ENCODE measurements at regions not wholly inside any gene's neighbourhood (a gene's known extent, or its start where the extent isn't known, plus 50 kb on each side); places are given as distances from the start of the nearest gene placed in this dataset.

DNA sequence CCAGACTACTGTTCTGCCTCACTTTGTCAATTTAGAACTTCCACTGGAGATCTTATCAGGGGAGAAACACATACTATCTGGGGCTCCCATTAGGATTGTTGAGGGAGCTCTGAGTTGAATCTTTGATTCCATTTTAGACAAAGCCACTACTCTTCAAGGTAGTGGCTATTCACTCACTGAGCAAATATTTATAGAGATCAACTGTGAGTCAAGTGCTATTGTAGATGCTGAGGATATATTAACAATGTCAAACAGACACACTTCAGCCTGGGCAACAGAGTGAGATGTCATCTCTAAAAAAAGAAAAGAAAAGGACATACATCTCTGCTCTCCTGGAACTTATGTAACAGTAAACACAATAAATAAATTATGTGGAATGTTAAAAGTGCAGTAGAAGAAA lies 315.3 kb downstream of the PTEN start:
- no peak for DNase-seq

DNA sequence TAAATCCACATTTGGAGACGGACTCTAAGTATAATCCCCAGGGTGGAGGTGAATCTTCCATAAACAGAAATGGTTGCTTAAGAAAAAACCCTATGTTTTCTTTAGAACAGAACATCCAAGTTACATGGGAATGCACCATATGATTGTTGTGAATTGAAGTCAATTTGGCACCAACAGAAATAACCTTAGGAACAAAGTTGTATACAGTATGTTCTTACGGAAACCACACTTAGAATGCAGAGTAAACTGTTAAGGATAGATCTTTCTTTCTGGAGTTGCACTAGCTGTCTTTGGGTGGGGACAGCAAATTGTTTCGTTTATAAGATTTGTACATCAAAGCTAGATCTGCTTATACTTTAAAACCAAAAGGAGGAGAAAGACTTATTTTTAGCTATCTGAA lies 316.4 kb downstream of the PTEN start:
- DNase-seq = no peak

DNA sequence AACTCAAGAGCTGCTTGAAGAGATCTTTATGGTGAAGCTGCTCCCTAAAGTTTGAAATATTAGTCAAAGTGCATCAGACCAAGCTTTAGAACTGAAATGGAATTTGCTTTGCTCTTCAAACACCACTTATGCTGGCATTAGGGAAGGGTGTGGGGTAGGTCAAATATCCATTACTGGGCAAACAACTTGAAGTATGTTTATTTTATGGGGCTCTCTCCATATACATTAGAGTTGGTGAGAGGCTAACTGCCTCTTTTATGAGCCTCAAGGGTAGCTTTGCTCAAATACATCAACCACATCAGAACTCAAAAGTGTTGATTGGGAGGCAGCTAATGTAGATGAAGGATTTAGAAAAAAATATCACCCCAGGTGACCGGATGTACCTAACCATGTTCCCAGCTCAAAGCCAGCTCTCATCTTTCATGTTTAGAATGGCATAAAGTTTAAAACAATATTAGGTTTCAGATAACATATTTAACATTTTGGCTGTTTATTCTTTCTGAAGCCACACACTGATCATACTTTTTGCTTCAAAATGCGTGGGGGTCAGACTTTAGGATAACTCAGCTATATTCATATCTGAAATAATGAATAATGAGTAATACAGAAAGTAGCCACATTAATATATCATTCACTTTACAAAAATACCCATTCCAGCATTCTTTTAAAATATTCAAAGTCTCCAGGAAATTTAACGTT lies 318.6 kb downstream of the PTEN start:
- DNase-seq = no peak

DNA sequence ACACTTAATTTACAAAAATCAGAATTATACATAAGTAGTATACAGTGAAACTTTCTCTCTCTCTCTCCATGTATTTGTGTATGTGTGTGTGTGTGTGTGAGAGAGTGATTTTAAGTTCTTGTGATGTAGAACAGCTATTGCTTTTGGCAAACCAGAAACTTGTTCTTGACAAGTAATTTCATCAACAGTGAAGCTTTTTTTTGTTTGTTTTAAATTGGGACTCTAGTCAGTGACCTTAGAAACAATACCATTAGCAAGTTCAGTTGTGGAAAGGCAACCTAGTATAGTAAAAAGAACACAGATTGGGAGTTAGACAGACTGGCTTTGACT lies 319.1 kb downstream of the PTEN start:
- no peak for DNase-seq

DNA sequence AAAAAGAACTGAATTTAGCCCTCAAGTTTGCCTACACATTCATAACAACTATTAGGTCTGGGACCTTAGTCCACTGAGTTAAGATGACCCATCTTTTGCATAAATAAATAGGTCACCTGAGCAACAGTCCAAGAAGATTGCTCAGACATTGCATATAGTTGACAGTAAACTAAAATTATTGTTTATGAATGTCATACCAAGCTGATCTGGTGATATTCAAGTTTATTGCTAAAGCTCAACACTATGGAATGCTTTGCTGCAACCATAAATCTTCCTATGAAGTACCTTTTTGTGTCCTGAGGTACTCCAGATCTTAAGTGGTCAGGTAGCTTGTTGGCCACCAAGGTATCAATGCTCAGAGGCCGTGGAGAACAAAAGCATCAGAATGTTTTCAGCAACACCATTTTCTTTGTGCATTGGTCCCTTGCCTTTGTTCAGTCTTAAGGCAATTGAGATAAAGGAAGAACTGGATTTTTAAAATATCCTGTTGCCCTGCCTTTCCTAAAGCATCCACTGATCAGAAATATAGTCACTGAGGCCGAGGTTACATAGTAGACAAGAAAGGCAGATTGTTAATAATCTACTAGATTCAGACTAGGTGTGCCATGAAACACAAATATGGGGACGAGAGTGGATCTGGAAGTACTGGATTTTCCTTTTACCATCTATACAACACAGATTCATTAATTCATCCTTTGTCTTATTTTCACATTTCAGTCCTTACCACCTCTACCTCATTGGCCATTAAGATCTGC lies 321.3 kb downstream of the PTEN start:
- DNase-seq = no peak

DNA sequence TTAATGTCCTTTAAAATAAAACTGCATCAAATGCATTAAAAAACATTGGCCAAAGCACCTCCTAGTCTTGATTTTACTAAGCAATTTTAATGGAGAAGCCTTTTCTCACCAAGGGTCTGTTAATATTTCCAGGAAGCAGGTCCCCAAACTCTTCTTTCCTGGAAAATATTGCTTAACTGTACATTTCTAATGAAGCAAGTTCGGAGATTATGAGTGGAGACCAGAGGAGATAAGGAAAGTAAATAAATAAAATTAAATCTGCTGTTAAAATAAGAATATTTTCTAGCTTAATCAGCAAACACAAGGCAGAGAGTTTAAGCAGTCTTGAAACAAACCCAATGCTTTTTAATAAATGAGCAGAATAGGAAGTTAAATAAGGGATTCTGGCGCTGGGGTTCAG lies 322.4 kb downstream of the PTEN start:
- DNase-seq = no peak

DNA sequence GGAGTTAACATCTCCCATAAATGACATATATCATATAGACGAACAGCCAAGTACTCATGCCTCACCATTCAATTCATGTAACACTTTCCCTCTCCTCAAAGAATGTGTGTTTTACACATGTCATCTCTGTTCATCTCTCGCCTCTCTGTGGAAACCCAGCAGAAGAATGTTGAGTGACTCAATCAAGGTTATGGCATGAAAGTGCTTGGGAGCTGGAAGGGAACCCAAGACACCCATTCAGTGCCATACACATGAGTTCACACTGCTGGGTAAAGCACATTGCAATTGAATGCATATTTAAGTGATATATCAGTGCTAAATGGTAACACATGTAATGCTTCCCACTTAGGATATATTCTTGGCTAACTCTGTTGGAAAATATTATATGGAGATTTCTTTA lies 322.9 kb downstream of the PTEN start:
- DNase-seq = no peak

DNA sequence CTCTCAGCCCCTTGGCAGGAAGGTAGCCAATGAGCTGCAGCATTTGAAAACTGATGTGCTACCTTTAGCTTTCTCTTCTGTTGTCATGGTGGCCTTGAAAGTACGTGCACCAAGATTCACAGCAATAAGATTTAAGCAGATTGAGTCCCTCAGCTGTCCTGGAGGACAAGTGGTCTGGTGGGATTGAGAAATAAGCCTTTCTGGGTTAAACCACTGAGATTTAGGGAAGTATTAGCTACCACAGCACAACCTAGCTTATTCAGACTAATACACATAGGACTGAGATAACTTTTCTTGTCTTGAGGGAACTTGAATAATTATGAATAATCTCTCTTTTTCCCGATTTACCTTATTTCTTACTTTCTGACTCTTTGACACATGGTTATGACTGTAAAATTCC lies 324.0 kb downstream of the PTEN start:
- DNase-seq = no peak

DNA sequence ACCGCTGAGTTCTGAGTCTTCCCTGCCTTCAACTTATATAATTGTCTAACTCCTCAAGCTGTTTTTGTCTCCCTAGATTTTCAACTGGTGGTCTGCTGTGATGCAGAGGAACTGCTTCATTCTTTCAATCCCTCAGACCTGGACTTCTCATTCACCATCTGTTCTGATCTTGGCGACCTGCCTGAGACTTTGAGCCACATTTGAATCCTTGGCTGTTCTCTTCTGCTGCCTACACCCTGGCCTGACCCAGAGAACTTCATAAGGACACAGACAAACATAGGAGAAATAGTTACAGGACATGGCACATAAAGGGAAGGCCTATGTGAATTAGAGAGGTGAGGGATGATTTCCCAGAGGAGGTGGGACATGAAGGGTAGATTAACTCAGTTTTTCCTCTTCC lies 326.7 kb downstream of the PTEN start:
- DNase-seq = no peak

DNA sequence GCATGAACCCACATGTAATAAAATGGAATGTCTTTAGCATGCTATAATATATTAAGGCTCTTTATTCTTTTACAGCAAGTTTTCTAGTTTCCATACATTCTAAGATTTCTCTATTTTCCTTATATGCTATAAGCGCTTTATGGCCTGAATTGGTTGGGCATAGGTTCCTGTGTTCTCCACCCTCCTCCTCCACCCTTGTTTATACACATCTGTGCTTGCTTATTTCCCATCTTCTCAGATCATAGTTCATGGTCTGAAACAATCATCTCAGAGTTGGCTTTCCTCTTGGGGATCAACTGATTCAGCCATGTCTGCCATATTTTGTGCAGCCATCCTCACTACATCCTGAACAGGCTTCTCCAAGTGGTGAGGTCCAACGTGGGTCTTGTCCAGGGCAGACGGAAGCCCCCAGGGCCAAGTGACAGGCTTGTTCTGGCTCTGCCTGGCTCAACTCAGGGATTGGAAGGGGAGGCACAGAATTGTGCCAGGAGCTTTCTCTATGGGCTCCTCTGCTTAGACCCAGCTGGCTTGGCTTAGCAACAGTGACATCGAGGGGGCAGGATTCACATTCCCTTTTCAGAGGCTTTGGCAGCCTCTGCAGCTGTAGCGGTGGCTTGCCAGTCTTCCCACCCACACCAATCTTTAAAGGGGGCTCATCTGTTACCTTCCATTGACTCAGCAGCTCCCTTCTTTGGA lies 327.3 kb downstream of the PTEN start:
- DNase-seq = no peak

DNA sequence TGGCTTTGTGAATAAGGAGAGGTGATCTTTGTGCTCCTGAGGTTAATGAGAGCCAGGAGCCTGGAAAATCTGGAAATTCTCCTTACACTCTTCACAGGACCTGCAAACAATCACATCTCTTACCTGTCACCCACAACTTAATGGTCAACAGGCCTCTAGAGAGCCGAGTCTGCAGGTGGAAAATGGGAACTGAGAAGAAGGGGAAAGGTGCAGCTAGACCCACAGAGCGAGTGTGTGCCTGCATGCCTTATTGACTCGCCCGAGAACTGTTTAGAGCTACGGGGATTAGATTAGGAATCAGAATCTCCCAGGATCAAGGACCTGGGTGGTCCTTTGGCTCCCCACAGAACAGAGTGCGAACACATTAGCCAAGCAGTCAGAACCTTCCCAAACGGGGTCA lies 329.6 kb downstream of the PTEN start:
- DNase-seq = no peak

DNA sequence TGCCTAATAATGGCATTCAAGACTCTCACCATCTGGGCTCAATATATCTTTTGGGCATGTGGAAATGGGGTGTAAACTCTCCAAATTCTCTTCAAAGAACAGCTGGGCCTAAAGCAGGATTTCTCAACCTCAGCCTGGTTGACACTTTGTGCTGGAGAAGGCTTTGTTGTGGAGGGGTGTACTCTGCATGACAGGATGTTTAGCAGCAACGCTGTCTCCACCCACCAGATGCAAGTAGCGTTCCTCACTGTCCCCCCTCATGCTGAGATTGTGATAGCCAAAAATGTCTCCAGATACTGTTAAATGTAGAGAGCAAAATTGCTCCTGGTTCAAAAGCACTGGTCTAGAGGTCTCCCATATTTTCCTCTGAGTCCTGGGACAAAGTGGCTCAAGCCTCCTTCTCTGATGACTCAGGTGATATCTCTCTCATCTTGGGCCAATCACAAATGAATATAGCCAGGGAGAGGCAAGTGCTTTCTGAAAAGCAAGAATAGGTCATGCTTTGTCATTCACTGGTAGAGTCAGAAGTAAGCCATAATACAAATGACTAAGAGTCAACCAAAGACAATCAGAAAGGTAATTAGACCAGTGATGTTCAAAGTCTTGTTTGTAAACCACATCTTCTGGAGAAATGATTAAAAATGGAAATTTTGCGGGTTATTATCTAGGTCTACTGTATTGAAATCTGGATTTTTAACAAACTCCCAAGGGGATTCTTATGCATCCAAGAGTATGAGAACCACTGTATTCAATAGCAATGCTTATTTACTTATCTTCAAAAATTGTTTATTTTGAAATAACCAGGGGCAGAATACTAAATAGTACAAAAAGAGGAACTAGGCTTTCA lies 330.8 kb downstream of the PTEN start:
- no peak for DNase-seq

DNA sequence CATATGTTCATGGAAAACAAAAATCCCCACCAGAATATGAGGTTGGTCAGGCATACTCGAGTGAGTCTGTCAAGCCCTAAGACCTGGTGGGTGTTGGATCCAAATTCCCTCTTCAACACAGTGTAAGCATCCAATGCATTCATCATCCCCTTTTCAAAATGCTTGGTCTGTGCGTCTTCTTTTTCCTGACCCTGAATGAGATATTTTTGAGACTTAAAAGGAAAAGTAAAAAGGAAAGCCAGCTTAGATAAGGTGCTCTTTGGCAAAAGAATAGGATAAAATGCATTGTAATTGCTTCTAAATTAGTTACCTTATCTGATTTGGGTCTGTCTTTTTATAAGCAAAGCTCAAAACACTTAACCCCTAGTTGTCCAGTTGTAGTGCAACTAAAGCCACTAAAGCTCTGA lies 331.5 kb downstream of the PTEN start:
- no peak for DNase-seq

DNA sequence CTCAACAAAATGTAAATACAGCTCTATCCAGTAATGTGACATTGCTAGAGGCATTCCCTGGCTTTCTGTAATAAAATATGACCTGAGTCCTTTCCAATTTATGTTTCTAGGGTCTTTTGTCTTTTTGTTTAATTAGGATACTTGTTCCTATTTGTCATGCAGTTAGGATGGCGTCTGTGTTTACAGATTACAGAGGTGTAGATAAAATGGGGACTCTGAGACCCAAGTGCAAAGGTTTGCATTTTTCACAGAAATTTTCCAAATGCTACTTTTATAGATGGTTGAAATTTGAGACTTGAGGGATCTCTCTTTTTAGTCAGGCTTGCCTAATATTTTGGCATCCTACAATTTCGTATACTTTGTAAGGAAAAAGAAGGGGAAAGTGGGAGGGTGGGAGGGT lies 332.4 kb downstream of the PTEN start:
- no peak for DNase-seq

DNA sequence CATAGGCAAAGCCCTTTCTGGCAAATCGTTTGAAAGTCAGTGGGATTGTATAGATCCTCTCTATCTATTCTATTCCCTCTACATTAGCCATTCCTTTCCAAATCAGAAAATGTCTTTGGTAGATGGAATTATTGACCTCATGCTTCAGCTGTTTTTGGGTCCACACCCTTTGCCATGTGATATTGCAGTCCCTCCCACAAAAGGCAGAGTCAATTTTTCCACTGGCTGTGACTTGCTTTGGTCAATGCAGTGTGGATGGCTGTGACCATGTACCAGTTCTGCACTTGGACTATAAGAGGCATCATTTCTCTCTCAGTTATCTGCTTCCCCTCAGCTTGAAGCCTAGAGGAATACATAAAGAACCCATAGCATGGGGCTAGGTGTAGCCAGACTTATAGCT lies 332.9 kb downstream of the PTEN start:
- no peak for DNase-seq

DNA sequence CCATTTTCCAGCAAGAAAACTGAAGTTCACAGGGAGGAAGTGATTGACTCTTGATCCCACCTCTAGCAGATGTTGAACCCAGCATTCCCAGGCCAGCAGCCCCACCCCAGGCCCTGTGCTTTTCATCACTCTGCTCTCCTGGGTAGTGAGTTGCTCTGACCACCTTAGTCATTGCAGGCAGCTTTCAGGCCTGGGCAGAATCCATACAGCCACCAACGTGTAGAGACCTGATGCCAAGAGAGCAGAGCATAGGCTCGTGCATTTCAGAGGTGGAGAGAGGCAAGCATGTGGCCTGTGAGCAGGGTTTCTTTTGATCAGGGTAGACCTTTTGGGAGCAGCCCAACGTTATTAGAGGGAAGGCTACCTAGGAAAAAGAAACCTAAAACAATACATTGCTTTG lies 334.6 kb downstream of the PTEN start:
- DNase-seq = no peak

DNA sequence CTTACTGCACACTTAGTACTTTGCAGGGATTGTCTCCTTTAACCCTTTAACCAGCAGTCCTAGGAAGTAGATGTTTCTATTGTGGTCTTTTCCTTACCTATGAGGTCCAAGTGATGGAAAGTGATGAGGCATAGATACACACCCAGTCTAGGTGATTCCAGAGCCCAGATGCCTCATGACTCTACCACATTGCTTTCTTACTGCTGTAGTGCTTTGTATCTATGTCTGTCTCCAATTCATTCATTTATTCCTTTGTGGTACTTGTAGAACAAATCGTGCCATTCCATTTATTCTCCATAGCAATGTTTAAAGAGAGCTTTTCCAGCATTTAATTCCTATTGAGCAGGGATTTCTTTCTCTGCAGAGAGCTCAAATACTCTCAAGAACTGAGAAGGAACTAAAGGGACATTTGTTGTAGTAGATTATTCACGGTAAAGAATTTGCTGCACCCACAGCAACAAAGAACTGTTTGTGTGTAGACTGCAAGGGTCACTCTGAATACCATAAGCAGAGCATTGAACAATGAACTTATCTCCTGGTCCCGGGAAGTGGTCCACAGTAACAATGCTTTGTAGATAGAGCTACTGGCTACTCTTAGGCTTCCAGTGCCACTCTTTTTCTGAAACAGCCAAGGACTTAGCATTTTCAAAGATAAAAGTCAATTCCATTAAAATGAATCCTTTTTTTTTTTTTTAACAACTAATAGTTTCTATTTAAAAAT lies 337.0 kb downstream of the PTEN start:
- no peak for DNase-seq

DNA sequence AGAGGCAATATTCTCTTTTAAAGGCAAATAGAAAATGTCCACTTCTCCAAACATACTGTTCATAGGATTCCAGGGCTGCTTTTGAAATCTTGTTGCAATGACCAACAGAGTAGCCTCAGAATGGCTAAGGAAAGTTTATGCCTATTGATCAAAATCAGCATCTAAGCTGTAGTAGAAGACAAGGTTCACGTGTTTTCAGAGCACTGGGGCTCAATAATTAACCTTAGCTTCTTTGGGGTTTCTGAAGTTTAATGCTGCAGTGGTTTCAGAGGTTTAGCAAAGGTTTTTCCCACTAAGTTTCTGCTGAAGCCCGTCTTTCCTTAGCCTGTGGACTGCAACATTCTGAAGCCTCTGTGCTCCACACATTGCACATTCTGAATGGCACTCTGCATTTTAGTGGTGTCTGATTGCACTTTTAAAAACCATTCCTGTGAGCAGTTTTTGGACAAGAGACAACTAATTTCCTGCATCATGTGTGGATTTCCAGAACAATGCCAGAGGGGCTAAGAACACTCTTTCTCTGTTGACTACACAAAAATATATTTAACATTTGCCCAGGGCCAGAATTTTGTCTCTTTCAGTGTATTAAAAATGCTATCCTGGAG lies 342.5 kb downstream of the PTEN start:
- DNase-seq = no peak

DNA sequence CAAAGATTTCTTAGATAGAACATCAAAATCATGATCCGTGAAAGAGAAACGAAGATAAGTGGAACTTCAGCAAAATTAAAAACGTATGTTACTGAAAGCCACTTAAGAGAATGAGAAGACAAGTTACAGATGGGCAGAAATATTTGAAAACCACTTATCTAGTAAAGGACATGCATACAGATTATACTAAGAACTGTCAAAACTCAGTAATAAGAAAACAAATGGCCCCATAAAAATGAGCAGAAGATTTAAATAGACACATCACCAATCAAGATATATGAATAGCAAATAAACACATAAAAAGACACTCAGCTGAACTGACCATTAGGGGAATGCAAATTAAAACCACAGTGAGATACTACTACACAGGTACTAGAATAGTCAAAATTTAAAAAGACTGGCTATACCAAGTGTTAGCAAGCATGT lies 343.7 kb downstream of the PTEN start:
- no peak for DNase-seq

DNA sequence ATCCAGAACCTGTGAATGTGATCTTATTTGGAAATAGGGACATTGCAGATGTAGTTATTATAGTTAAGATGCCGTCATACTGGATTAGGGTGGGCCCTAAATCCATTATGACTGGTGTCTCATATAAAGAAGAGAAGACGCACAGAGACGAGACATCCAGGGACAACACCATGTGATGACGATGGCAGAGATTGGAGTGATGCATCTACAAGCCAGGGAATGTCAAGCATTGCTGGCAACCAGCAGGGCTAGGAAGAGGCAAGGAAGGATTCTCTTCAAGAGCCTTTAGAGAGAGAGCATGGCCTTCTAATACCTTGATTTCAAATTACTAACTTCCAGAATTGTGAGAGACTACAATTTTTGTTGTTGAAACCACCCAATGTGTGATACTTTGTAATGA lies 345.8 kb downstream of the PTEN start:
- no peak for DNase-seq

DNA sequence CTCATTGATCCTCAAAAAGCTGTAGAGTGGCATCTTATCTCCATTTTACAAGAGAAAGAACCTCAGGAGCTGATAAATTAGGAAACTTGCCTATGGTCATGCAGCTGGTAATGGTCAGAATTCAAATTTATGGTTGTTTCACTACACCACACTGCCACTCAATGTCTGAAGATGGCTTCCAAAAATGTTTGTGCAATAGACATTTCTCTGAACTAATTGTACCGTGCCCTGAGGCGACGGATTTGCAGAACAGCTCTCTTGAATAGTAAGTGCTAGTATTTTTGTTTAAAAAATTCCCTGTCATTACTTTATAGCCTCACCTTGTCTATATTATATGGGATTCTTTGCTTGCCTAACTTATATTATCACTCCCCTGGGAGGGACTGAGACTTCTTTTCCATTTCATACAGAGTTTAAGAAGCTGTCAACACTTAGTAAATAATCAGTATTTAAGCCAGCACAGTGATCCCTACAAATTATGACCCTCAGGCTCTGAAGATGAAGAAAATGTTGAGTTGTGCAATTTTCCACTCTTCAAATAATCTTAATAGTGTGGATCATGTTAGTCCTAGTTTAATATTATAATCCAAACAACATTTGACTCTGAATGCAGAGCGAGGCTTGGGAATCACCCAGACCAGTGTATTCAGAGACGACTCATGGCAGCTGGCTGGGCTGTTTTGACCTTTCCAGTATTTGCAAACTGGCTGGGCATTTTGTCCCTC lies 346.6 kb downstream of the PTEN start:
- no peak for DNase-seq

DNA sequence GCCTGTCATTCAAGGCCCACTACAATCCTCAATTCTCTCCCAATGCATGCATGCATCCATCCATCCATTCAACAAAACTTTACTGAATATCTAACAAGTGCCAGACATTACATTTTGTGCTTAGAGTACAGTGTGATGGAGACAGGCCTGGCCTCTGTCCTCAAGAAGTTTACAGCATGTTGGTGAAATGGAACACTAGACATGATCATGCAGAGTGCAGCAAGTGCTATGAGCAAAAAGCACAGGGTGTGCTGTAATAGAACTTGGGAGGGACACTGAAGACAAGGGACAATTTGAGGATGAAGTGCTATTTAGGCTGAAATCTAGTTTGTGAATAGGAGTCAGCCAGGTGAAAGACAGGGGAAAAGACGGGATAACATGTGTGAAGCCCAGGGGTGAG lies 347.8 kb downstream of the PTEN start:
- DNase-seq = no peak

Measured in activated naive CD4-positive, alpha-beta T cell treated with anti-CD3 and anti-CD28 coated beads, Interleukin-2, amount 50 U/mL, for 16 hours (primary cell).